ENCODE measurements at regions not wholly inside any gene's neighbourhood (a gene's known extent, or its start where the extent isn't known, plus 50 kb on each side); places are given as distances from the start of the nearest gene placed in this dataset.

DNA sequence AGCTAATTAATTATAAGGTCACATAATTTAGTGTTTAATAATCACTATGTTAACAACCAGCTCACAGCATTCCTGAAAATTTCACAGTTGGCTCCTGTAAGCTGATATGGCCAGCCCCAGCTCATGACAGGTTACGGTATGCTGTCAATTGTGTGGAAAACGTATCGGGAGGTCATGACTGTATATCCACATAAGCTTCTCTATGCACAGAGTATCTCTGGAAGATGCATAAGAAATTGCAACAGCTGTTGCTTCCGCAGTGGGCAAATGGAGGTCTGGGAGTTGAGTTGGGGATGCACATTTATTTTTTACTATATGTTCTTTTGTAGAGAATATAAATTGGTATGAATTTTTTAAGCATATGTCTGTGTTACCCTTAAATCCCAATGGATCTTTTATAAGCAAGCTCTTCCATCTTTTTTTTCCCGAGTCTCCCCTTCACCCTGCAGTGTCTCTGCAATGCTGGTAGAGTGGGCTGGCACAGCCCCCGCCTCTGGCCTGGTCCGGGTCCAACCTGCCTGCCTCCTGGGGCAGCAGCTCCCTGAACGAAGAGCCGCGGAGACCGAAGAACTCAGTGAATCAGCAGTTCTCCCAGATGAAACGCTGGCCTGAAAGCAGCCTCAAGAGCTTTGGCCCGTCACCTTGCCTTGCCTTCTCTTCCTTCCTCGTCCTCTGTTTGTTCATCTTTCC lies 139.9 kb upstream of the CDYL start (continued):
- no peak for TF ChIP-seq ZNF462 (CRISPR knock-in tag; IDR thresholded peaks at IDR 0.05)
- no peak for TF ChIP-seq ZNF114 (CRISPR knock-in tag; IDR thresholded peaks at IDR 0.05)
- no peak for TF ChIP-seq EZH2 (IDR thresholded peaks at IDR 0.05; ENCODE audit: low read depth, unreplicated experiment)
- no peak for TF ChIP-seq STAT1 (IDR thresholded peaks at IDR 0.05; ENCODE audit: unreplicated experiment)
- no peak for TF ChIP-seq JUNB (IDR thresholded peaks at IDR 0.05; ENCODE audit: unreplicated experiment)
- no peak for TF ChIP-seq CREB1 (CRISPR knock-in tag; IDR thresholded peaks at IDR 0.05; ENCODE audit: low read depth)
- TF ChIP-seq, protein P1, sequence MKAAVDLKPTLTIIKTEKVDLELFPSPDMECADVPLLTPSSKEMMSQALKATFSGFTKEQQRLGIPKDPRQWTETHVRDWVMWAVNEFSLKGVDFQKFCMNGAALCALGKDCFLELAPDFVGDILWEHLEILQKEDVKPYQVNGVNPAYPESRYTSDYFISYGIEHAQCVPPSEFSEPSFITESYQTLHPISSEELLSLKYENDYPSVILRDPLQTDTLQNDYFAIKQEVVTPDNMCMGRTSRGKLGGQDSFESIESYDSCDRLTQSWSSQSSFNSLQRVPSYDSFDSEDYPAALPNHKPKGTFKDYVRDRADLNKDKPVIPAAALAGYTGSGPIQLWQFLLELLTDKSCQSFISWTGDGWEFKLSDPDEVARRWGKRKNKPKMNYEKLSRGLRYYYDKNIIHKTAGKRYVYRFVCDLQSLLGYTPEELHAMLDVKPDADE (IDR thresholded peaks at IDR 0.05), result no peak
- TF ChIP-seq ZNF331 (CRISPR knock-in tag; IDR thresholded peaks at IDR 0.05; ENCODE audit: low read depth), result no peak

- peaks cover 12% of the 10 kb centered on the region for H3K4me1 Mint-ChIP-seq
- Histone ChIP-seq H3K4me1 (ENCODE audit: insufficient read depth) (no peaks in the 10 kb centered on the region), H3K4me2 (no peak overlapping the region), H3K4me3 (no peak overlapping the region), H3K79me2 (replicated peaks; ENCODE audit: insufficient read depth) (no peaks in the 10 kb centered on the region), H3K27ac (ENCODE audit: low read depth) (no peak overlapping the region), H2AFZ (no peak overlapping the region), H3F3A (replicated peaks; ENCODE audit: low read depth) (no peaks in the 10 kb centered on the region), H3K27me3 (ENCODE audit: insufficient read depth) (no peaks in the 10 kb centered on the region), H3K9me2 (ENCODE audit: insufficient read depth) (no peaks in the 10 kb centered on the region), H4K20me1 (replicated peaks; ENCODE audit: insufficient read depth) (no peaks in the 10 kb centered on the region), H3K36me3 (ENCODE audit: insufficient read depth) (no peaks in the 10 kb centered on the region; the same call in 1 of the 2 replicates)
- H3K27ac Mint-ChIP-seq, result no peak overlapping the region
- H3K9me3 Mint-ChIP-seq, result peaks cover 6% of the 10 kb centered on the region; the same call in 2 of the 3 replicates
- ATAC-seq, result no peak
- no peaks in the 10 kb centered on the region for H3K27me3 Mint-ChIP-seq (ENCODE audit: insufficient read depth, low read depth, poor library complexity)
- DNase-seq (ENCODE audit: low spot score), result no peak
- H3K4me3 Mint-ChIP-seq, result no peak overlapping the region
- H3K36me3 Mint-ChIP-seq (ENCODE audit: low read depth), result peaks cover 4% of the 10 kb centered on the region; the same call in 1 of the 3 replicates
- TF ChIP-seq CTCF (conservative IDR thresholded peaks at IDR 0.05; ENCODE audit: low read depth in 2 of 2) (no peak), EZH2 (IDR thresholded peaks at IDR 0.05; ENCODE audit: low read depth, unreplicated experiment) (no peak), JUNB (IDR thresholded peaks at IDR 0.05; ENCODE audit: unreplicated experiment) (no peak), STAT1 (IDR thresholded peaks at IDR 0.05; ENCODE audit: unreplicated experiment) (no peak), CREB1 (CRISPR knock-in tag; IDR thresholded peaks at IDR 0.05; ENCODE audit: low read depth) (no peak)
Measured at GRCh38 chr6:4635666-4636065, 140.5 kb upstream of the CDYL start.

Measured in GM23338 (cell line).